ENCODE measurements at regions not wholly inside any gene's neighbourhood (a gene's known extent, or its start where the extent isn't known, plus 50 kb on each side); places are given as distances from the start of the nearest gene placed in this dataset.

DNA sequence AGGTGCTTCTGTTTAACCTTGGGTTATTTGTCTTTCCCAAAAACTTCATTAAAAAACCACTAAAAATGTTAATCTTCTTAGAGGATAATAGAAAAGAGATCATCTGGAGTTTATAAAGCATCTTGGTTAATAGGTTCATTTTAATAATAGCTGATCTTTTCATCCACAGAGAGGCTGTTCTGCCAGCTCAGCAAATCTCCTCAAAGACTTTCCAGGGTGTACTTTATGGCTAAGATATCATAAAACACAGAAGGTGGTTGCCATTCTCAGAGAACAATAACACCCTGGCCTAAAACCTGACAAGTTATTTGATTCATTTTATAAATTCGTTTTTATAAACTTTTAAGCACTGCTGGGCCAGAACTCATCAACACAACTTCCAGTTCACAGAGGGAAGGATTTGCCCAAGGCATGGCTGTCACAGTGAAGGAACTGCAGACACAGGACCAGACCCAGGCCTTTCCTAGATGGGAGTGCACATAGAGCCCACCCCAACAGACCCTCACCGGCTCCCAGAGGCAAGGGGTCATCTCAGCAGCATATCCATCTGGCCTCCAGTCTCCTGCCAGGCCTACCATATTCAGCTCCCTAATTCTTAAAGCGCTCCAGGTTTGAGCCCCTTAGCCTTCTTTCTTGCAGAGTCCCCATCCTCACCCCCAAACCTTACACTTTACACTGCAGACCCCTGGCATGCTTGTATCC lies 203.4 kb upstream of the RAB6C start:
- H3K4me3 ChIP-seq (ENCODE audit: extremely low read depth, insufficient read depth, low read length, poor library complexity, severe bottlenecking) = no peak overlapping the region
- no peaks in the 10 kb centered on the region for H3K4me1 ChIP-seq (ENCODE audit: control insufficient read depth, insufficient read depth, low read length, poor library complexity, severe bottlenecking)
- no peaks in the 10 kb centered on the region for H3K9me3 ChIP-seq (ENCODE audit: control insufficient read depth, low read length)
- H3K36me3 ChIP-seq (ENCODE audit: control insufficient read depth, insufficient read depth, low read length) = no peaks in the 10 kb centered on the region
- H3K27ac ChIP-seq (ENCODE audit: low read depth, low read length, severe bottlenecking) = no peak overlapping the region
- whole genome bisulfite sequencing, 2 experiments (ENCODE audit: insufficient coverage in 2 of 2) = 85% methylated on average over 1 to 2 of the region's 3 CpGs

DNA sequence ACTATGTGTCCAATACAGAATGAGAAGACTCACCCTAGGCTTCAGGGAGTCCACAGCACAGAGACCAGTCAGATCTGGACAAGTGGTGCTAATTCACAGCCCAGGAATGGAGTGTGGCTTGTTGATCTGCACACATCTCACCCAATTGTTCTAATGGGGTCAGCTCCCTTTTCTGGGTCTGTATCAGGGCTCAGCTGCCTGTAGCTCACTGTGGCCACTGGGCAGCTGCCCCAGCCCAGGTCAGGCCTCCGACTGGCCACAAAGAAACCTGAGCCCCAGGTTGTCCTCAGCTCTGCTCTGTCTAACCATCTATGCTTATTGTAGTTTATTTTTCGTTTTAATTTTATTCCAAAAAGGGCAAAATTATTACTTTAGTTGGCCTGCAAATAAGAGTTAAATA lies 202.3 kb upstream of the RAB6C start:
- Histone ChIP-seq H3K4me1 (ENCODE audit: control insufficient read depth, insufficient read depth, low read length, poor library complexity, severe bottlenecking) (peaks cover 2% of the 10 kb centered on the region), H3K9me3 (ENCODE audit: control insufficient read depth, low read length) (no peaks in the 10 kb centered on the region), H3K27ac (ENCODE audit: low read depth, low read length, severe bottlenecking) (no peak overlapping the region), H3K4me3 (ENCODE audit: extremely low read depth, insufficient read depth, low read length, poor library complexity, severe bottlenecking) (no peak overlapping the region), H3K36me3 (ENCODE audit: control insufficient read depth, insufficient read depth, low read length) (no peaks in the 10 kb centered on the region)
- no CpG with 5 or more reads among the region's 2 CpGs for WGBS, 2 experiments (ENCODE audit: insufficient coverage in 2 of 2)

- WGBS, 2 experiments (ENCODE audit: insufficient coverage in 2 of 2) = 88 to 93% methylated on average over 4 to 6 of the region's 9 CpGs
- Histone ChIP-seq H3K4me3 (ENCODE audit: extremely low read depth, insufficient read depth, low read length, poor library complexity, severe bottlenecking) (no peak overlapping the region), H3K36me3 (ENCODE audit: control insufficient read depth, insufficient read depth, low read length) (no peaks in the 10 kb centered on the region), H3K4me1 (ENCODE audit: control insufficient read depth, insufficient read depth, low read length, poor library complexity, severe bottlenecking) (peaks cover 2% of the 10 kb centered on the region), H3K27ac (ENCODE audit: low read depth, low read length, severe bottlenecking) (no peak overlapping the region), H3K9me3 (ENCODE audit: control insufficient read depth, low read length) (no peaks in the 10 kb centered on the region)
Observed at GRCh38 chr2:129777762-129778583, 201.5 kb upstream of the RAB6C start.

DNA sequence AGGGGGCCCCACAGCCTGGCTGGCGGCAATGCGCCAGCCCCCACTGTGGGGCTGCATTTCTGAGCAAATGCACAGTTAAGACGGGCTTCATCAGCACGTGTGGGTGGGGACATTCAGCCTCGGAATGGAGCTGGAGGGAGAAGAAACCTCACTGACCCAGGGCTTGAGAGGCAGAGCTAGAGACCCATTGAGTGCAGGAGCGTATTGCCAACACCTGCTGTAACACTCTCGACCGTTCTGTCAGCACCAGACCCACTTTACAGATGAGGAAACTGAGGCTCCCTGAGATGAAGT lies 200.9 kb upstream of the RAB6C start:
- no peak overlapping the region for H3K27ac ChIP-seq (ENCODE audit: low read depth, low read length, severe bottlenecking)
- 78 to 82% methylated on average over 5 of the region's 8 CpGs for WGBS, 2 experiments (ENCODE audit: insufficient coverage in 2 of 2)
- no peaks in the 10 kb centered on the region for H3K9me3 ChIP-seq (ENCODE audit: control insufficient read depth, low read length)
- no peak overlapping the region for H3K4me3 ChIP-seq (ENCODE audit: extremely low read depth, insufficient read depth, low read length, poor library complexity, severe bottlenecking)
- H3K4me1 ChIP-seq (ENCODE audit: control insufficient read depth, insufficient read depth, low read length, poor library complexity, severe bottlenecking) = peaks cover 2% of the 10 kb centered on the region
- no peaks in the 10 kb centered on the region for H3K36me3 ChIP-seq (ENCODE audit: control insufficient read depth, insufficient read depth, low read length)

GRCh38 chr2:129779783-129780182 lies 199.7 kb upstream of the RAB6C start:
- no peak overlapping the region for H3K4me3 ChIP-seq (ENCODE audit: extremely low read depth, insufficient read depth, low read length, poor library complexity, severe bottlenecking)
- H3K27ac ChIP-seq (ENCODE audit: low read depth, low read length, severe bottlenecking) = no peak overlapping the region
- WGBS, 2 experiments (ENCODE audit: insufficient coverage in 2 of 2) = 84 to 85% methylated on average over 5 to 6 of the region's 6 CpGs
- no peaks in the 10 kb centered on the region for H3K36me3 ChIP-seq (ENCODE audit: control insufficient read depth, insufficient read depth, low read length)
- no peaks in the 10 kb centered on the region for H3K9me3 ChIP-seq (ENCODE audit: control insufficient read depth, low read length)
- H3K4me1 ChIP-seq (ENCODE audit: control insufficient read depth, insufficient read depth, low read length, poor library complexity, severe bottlenecking) = peaks cover 2% of the 10 kb centered on the region

- no peaks in the 10 kb centered on the region for H3K9me3 ChIP-seq (ENCODE audit: control insufficient read depth, low read length)
- no peak overlapping the region for H3K4me3 ChIP-seq (ENCODE audit: extremely low read depth, insufficient read depth, low read length, poor library complexity, severe bottlenecking)
- no peaks in the 10 kb centered on the region for H3K36me3 ChIP-seq (ENCODE audit: control insufficient read depth, insufficient read depth, low read length)
- H3K4me1 ChIP-seq (ENCODE audit: control insufficient read depth, insufficient read depth, low read length, poor library complexity, severe bottlenecking) = peaks cover 2% of the 10 kb centered on the region
- H3K27ac ChIP-seq (ENCODE audit: low read depth, low read length, severe bottlenecking) = no peak overlapping the region
- 72 to 81% methylated on average over 10 of the region's 13 CpGs for WGBS, 2 experiments (ENCODE audit: insufficient coverage in 2 of 2)
Observed at GRCh38 chr2:129780316-129781270, 198.9 kb upstream of the RAB6C start.

- Histone ChIP-seq H3K9me3 (ENCODE audit: control insufficient read depth, low read length) (no peaks in the 10 kb centered on the region), H3K36me3 (ENCODE audit: control insufficient read depth, insufficient read depth, low read length) (no peaks in the 10 kb centered on the region), H3K27ac (ENCODE audit: low read depth, low read length, severe bottlenecking) (no peak overlapping the region), H3K4me1 (ENCODE audit: control insufficient read depth, insufficient read depth, low read length, poor library complexity, severe bottlenecking) (peaks cover 2% of the 10 kb centered on the region), H3K4me3 (ENCODE audit: extremely low read depth, insufficient read depth, low read length, poor library complexity, severe bottlenecking) (no peak overlapping the region)
- 77 to 87% methylated on average over 14 to 16 of the region's 18 CpGs for WGBS, 2 experiments (ENCODE audit: insufficient coverage in 2 of 2)
Observed at GRCh38 chr2:129781749-129782632, 197.5 kb upstream of the RAB6C start.

DNA sequence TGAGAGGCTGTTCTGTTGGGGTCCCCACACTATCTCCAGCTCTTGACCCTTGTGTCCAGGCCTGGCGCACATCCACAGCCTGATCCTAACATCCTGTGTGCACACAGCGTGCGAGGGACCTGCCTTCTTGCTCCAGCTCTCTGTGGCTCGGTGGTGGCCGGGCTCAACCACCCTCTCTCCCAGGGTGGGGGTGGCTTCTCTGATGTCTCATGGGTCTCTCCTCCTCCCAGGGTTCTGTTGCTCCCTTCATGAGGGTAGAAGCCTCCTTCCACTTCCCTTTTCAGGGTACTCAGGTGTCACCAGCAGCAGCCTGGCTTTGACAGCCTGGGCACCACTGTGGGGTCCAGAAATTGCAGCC lies 196.9 kb upstream of the RAB6C start:
- Histone ChIP-seq H3K4me1 (ENCODE audit: control insufficient read depth, insufficient read depth, low read length, poor library complexity, severe bottlenecking) (peaks cover 2% of the 10 kb centered on the region), H3K27ac (ENCODE audit: low read depth, low read length, severe bottlenecking) (no peak overlapping the region), H3K4me3 (ENCODE audit: extremely low read depth, insufficient read depth, low read length, poor library complexity, severe bottlenecking) (no peak overlapping the region), H3K36me3 (ENCODE audit: control insufficient read depth, insufficient read depth, low read length) (no peaks in the 10 kb centered on the region), H3K9me3 (ENCODE audit: control insufficient read depth, low read length) (no peaks in the 10 kb centered on the region)
- WGBS, 2 experiments (ENCODE audit: insufficient coverage in 2 of 2) = 80 to 89% methylated on average over 1 to 5 of the region's 5 CpGs

DNA sequence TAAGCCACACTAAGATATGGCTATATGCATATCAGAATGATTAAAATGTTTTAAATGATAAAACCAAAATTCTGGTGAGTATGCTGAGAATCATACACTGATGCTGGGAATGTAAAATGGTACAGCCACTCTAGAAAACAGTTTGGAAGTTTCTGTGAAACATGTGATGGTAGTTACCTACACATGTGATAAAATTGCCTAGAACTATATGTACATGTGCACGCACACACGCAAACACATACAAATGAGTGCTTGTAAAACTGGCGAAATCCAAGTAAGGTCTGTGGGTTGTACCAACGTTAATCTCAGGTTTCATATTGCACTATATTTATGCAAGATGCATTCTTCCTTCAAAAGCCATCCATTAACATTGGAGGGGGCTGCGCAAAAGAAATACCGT lies 195.0 kb upstream of the RAB6C start:
- Histone ChIP-seq H3K4me3 (ENCODE audit: extremely low read depth, insufficient read depth, low read length, poor library complexity, severe bottlenecking) (no peak overlapping the region), H3K27ac (ENCODE audit: low read depth, low read length, severe bottlenecking) (no peak overlapping the region), H3K4me1 (ENCODE audit: control insufficient read depth, insufficient read depth, low read length, poor library complexity, severe bottlenecking) (peaks cover 2% of the 10 kb centered on the region), H3K36me3 (ENCODE audit: control insufficient read depth, insufficient read depth, low read length) (no peaks in the 10 kb centered on the region), H3K9me3 (ENCODE audit: control insufficient read depth, low read length) (no peaks in the 10 kb centered on the region)
- 80 to 100% methylated on average over 1 of the region's 6 CpGs for WGBS, 2 experiments (ENCODE audit: insufficient coverage in 2 of 2)

DNA sequence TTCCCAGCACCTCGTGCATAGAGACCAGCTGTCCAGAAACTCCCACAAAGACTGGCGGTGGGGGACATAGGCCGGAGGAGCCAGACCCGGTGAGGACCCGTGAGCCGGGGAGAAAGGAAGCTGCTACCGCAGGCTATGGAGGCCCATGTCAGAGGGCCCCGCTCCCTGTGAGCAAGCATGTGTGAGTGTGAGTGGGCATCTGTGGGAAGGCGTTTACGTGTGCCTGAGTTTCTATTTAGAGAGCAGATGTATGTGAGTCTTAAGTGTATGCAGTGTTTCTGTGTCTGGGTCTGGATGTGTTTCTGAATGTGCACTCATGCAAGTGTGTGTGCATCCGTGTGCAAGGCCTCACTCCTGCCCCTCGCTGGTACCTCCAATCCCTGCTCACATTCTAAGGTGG lies 187.8 kb upstream of the RAB6C start:
- 87 to 93% methylated on average over 8 to 11 of the region's 12 CpGs for WGBS, 2 experiments (ENCODE audit: insufficient coverage in 2 of 2)
- Histone ChIP-seq H3K36me3 (ENCODE audit: control insufficient read depth, insufficient read depth, low read length) (no peaks in the 10 kb centered on the region), H3K4me3 (ENCODE audit: extremely low read depth, insufficient read depth, low read length, poor library complexity, severe bottlenecking) (no peak overlapping the region)

More for the DNA sequence above, 187.8 kb upstream of the RAB6C start:
- H3K27ac ChIP-seq (ENCODE audit: low read depth, low read length, severe bottlenecking) = no peak overlapping the region
- H3K9me3 ChIP-seq (ENCODE audit: control insufficient read depth, low read length) = no peaks in the 10 kb centered on the region
- no peaks in the 10 kb centered on the region for H3K4me1 ChIP-seq (ENCODE audit: control insufficient read depth, insufficient read depth, low read length, poor library complexity, severe bottlenecking)
